NCI-H128 (cell line): ENCODE measurements at regions not wholly inside any gene's neighbourhood (a gene's known extent, or its start where the extent isn't known, plus 50 kb on each side); places are given as distances from the start of the nearest gene placed in this dataset.

Source experiments
- DNase-seq: peaks from one replicate; lab custom pipeline; 2025; ENCODE audit not compliant: unreplicated experiment; lab: John Stamatoyannopoulos, UW

- no peak for DNase-seq
Measured at GRCh38 chr16:16869746-16870145, 490.8 kb downstream of the NPIPA7 start.

GRCh38 chr16:16871196-16871595 is 492.3 kb downstream of the NPIPA7 start:
- no peak for DNase-seq

GRCh38 chr16:16877061-16877460 is 498.1 kb downstream of the NPIPA7 start:
- no peak for DNase-seq

- DNase-seq: no peak
Measured at GRCh38 chr16:16879567-16880251, 500.8 kb downstream of the NPIPA7 start.

GRCh38 chr16:16881814-16882213 is 502.9 kb downstream of the NPIPA7 start:
- DNase-seq: no peak

GRCh38 chr16:16882766-16883165 is 503.8 kb downstream of the NPIPA7 start:
- no peak for DNase-seq

- no peak for DNase-seq
Measured at GRCh38 chr16:16884451-16884850, 505.5 kb downstream of the NPIPA7 start.

- no peak for DNase-seq
Measured at GRCh38 chr16:16887193-16887592, 508.3 kb downstream of the NPIPA7 start.

GRCh38 chr16:16890964-16891363 is 512.0 kb downstream of the NPIPA7 start:
- DNase-seq: no peak

GRCh38 chr16:16904601-16905000 is 525.7 kb downstream of the NPIPA7 start:
- no peak for DNase-seq

GRCh38 chr16:16905850-16906249 is 526.9 kb downstream of the NPIPA7 start:
- no peak for DNase-seq

GRCh38 chr16:16907089-16907488 is 528.1 kb downstream of the NPIPA7 start:
- DNase-seq: no peak

- DNase-seq: no peak
Measured at GRCh38 chr16:16908077-16908476, 529.1 kb downstream of the NPIPA7 start.

GRCh38 chr16:16909126-16909525 is 530.2 kb downstream of the NPIPA7 start:
- DNase-seq: no peak

- no peak for DNase-seq
Measured at GRCh38 chr16:16910666-16911065, 531.7 kb downstream of the NPIPA7 start.

GRCh38 chr16:16915771-16916170 is 536.8 kb downstream of the NPIPA7 start:
- no peak for DNase-seq

GRCh38 chr16:16917191-16917785 is 538.3 kb downstream of the NPIPA7 start:
- DNase-seq: no peak

- no peak for DNase-seq
Measured at GRCh38 chr16:16923479-16923878, 544.5 kb downstream of the NPIPA7 start.

- DNase-seq: no peak
Measured at GRCh38 chr16:16924613-16925012, 545.7 kb downstream of the NPIPA7 start.

GRCh38 chr16:16925432-16925831 is 545.3 kb downstream of the XYLT1 start:
- DNase-seq: no peak

- DNase-seq: no peak
Measured at GRCh38 chr16:16928532-16929109, 542.1 kb downstream of the XYLT1 start.

GRCh38 chr16:16930309-16931000 is 540.3 kb downstream of the XYLT1 start:
- DNase-seq: no peak
